NCI-H524 (cell line): ENCODE measurements at regions not wholly inside any gene's neighbourhood (a gene's known extent, or its start where the extent isn't known, plus 50 kb on each side); places are given as distances from the start of the nearest gene placed in this dataset.

Source experiments
- DNase-seq, 2 experiments: peaks; one replicate each; lab custom pipeline; 2025; lab: John Stamatoyannopoulos, UW

DNA sequence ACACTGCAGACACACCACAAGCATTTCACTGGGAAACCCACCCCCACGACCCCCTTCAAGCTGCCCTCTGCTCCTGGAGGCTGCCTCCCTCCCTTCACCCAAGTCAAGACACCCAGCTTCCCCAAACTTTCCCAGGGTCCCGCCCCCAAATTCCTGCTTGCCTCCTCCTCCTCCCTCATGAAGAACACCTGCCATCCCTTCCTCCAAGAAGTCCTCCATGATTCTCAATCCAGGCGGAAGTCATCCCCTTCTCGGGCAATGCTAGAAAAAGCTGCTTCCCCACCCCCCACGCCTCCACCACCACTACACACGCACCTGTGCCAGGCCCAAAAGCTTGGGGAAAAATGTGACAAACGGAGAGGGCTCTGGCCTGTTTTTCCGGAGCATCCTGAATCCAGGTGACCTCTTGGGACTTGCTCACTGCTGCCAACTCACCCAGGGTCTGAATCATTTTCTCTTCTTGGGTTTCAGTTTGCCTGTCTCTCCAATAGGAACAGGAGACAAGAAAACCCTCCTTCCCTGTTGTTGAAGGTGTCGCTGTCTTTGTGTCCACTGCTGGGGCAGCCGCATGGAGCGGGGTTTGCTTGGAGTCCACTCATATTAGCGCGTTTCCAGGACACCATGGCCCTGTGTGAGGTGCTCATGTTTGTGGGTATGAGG, 101.0 kb upstream of the CASZ1 start:
- DNase-seq = no peak

- no peak for DNase-seq
These were observed 101.7 kb upstream of the CASZ1 start for GRCh38 chr1:10897981-10898728.

- no peak for DNase-seq
These were observed 102.5 kb upstream of the CASZ1 start for GRCh38 chr1:10898921-10899320.

GRCh38 chr1:10899490-10900250, 103.2 kb upstream of the CASZ1 start:
- DNase-seq = no peak

- DNase-seq = no peak
These were observed 103.8 kb upstream of the CASZ1 start for GRCh38 chr1:10900251-10900651.

DNA sequence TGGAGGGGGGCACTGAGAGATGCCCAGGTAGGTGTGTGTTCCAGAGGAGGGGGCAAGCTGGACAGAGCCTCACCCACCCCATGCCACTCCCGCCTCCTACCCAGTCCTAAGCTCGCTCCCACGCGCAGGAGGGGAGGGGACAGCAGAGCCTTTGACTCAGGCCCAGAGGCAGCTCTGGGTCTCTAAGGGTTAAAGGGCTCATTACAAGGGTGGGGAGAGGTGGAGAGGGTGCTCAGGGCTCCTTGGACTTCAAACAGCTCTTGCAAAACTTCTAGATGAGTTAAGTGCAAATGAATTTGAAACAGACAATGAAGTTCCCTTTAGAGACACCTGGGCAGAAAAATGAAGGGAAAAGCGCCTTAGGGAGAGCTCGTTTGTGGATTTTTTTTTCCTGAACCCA, 104.2 kb upstream of the CASZ1 start:
- DNase-seq = no peak

GRCh38 chr1:10901091-10901890, 104.8 kb upstream of the CASZ1 start:
- no peak for DNase-seq

GRCh38 chr1:10901891-10902805, 105.7 kb upstream of the CASZ1 start:
- no peak for DNase-seq

DNA sequence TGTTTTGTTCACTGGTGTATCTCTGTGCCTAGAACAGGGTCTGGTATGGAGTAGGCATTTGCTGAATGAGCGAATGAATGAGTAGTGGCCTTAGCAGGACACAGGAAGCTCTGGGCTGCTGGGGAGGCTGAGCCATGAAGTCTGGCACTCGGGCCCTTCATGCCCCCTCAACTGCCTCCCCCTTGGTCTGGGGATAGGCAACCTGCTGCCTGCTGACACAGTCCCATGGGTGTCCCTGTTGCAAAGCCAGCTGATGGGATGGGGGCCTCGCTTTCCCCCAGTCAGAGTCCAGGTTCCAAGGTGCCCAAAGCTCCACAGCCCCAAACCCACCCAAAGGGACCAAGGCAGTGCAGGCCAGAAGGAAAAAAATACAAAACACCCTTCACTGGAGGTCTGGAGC, 107.0 kb upstream of the CASZ1 start:
- DNase-seq = no peak

GRCh38 chr1:10903821-10904220, 107.4 kb upstream of the CASZ1 start:
- DNase-seq = no peak

GRCh38 chr1:10904396-10905358, 107.8 kb upstream of the TARDBP start:
- no peak for DNase-seq

DNA sequence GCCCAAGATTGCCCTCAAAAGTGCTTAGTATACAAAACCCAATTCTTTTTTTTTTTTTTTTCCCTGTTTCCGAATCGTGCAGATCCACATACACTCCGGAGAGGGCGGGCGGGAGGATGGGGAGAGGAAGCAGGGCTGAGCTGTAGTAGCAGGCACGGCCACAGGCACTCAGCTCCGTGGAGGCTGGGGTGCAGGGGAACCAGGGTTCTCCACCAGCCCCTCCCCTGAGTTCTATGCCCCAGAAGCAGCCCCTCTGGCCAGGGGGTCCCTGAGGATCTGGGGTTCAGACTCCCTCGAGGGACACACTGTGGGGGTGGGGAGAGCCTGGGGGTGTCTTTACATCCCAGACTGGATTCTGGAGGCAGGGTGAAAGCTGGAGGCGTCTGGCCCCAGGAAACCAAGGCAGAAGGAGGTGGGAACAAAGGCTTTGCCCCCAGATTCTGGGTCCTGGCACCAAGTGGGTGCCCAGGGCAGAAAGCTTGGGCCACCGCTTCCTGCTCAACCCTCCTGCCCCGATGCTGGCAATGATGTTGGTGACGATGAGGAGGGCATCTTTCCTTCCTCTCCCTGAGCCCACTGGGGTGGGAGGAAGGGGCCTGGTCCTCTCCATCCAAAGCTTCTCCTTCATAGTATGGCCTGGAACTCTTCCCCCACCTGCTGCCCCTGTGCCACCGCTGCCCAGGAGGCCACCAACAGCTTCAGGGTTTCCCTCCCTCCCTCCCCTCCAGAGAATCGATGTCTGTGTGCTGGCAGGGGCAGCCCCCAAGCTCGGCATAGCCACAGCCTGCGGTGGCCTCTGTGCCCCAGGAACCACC, 106.4 kb upstream of the TARDBP start:
- no peak for DNase-seq

DNA sequence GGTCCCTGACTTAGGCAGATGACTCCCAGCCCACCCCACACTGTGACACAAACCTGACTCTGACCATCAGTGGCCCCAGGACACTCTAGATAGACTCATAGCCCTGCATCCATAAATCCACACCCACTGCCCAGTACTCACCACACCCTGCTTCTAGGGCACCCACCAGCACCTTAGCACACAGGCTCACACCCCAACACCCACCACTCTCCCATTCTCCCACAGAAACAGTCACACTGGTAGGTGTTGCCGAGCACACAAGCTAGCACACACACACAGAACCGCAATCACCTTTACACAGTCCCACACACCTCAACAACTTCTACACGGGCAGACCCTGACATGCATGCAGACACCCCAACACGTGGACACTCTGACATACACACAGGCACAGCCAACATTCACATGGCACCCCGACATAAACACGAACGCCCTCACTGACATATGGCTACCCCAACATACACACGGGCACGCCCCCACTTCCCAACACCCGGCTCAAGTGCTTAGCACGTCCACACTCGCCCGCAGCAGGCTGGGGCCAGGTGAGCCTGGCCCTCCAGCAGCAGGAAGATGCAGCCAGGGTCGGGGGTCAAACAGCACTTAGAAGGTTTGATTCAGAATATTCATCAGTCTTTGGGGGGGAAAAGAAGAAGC, 105.5 kb upstream of the TARDBP start:
- DNase-seq = peak in 1 of 2 experiments; percentile 8

GRCh38 chr1:10908266-10908665, 104.2 kb upstream of the TARDBP start:
- no peak for DNase-seq

DNA sequence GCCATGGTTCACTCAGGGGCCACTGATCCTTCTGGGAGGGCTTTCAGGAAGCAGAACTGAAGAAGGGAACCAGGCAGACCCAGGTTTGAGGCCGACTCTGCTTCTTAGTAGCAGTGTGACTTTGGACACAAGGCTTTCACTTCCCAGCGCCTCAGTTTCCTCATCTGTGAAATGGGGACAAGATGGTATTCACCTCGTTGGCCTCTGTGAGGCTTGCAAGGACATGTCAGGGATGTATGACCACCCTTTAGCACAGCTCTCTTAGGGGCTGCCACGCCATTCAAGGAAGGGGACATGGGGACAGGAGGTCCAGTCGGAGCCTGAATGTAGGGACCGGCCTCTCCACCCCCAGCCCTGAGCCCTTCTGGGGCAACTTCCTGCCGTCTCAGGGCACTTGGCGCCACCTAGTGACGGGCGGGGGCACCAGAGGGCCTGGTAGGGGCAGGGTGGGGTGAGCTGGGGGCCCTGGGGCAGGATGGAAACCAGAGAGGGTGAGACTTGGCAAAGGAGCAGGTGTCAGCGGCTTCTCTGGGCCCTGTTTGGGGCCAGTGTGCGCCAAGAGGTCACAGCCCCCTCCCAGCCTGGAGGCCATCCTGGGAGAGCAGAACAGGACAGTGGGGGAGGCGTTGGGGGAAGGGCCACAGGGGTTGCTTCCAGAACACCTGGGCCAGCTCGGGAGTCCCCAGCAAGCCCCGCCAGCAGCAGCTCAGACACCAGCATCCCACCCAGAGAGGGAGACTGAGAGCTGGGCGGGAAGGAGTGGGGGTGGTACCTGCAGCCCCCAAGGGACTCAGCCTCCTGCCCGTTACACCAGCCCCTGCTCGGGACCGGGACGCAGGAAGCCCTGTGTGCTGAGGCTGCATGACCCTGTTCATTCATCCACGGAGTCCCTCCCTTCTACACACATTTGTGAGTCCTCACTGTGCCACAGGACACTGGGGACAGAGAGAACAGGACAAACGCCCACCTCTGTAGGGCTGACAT, 102.5 kb upstream of the TARDBP start:
- peak in 1 of 2 experiments; percentile 56 for DNase-seq

- peak; percentile 15 to 65 for DNase-seq
These were observed 101.6 kb upstream of the TARDBP start for GRCh38 chr1:10910681-10911489.
